GM12873 (cell line): ENCODE measurements at regions not wholly inside any gene's neighbourhood (a gene's known extent, or its start where the extent isn't known, plus 50 kb on each side); places are given as distances from the start of the nearest gene placed in this dataset.

ENCODE experiments used
- CTCF ChIP-seq: IDR thresholded peaks from 2 replicates; pipeline ENCODE4 v1.5.1; 2012; ENCODE audit warnings: low read depth, mild to moderate bottlenecking, moderate library complexity, low read length, control low read depth; ENCODE audit not compliant: insufficient read depth; ENCODE audit errors: missing control alignments

GRCh38 chr2:217418090-217418489 is 558.2 kb upstream of the TNP1 start:
- TF ChIP-seq CTCF, result no peak

GRCh38 chr2:217417536-217417935 is 557.7 kb upstream of the TNP1 start:
- TF ChIP-seq CTCF, result no peak

- TF ChIP-seq CTCF, result no peak
Observed at GRCh38 chr2:217415316-217415715, 555.5 kb upstream of the TNP1 start.

- no peak for TF ChIP-seq CTCF
Observed at GRCh38 chr2:217414429-217414828, 554.6 kb upstream of the TNP1 start.

- TF ChIP-seq CTCF, result no peak
Observed at GRCh38 chr2:217413193-217413592, 553.3 kb upstream of the TNP1 start.

GRCh38 chr2:217412721-217413120 is 552.9 kb upstream of the TNP1 start:
- no peak for TF ChIP-seq CTCF

GRCh38 chr2:217412277-217412676 is 552.4 kb upstream of the TNP1 start:
- TF ChIP-seq CTCF, result no peak

- TF ChIP-seq CTCF, result no peak
Observed at GRCh38 chr2:217410681-217410960, 550.8 kb upstream of the TNP1 start.
